ENCODE measurements at regions not wholly inside any gene's neighbourhood (a gene's known extent, or its start where the extent isn't known, plus 50 kb on each side); places are given as distances from the start of the nearest gene placed in this dataset.
"Not testable (repeated sequence)": the region's sequence is repeated elsewhere in the genome, so short reads cannot be mapped to it uniquely, and the experiment has no call there.

DNA sequence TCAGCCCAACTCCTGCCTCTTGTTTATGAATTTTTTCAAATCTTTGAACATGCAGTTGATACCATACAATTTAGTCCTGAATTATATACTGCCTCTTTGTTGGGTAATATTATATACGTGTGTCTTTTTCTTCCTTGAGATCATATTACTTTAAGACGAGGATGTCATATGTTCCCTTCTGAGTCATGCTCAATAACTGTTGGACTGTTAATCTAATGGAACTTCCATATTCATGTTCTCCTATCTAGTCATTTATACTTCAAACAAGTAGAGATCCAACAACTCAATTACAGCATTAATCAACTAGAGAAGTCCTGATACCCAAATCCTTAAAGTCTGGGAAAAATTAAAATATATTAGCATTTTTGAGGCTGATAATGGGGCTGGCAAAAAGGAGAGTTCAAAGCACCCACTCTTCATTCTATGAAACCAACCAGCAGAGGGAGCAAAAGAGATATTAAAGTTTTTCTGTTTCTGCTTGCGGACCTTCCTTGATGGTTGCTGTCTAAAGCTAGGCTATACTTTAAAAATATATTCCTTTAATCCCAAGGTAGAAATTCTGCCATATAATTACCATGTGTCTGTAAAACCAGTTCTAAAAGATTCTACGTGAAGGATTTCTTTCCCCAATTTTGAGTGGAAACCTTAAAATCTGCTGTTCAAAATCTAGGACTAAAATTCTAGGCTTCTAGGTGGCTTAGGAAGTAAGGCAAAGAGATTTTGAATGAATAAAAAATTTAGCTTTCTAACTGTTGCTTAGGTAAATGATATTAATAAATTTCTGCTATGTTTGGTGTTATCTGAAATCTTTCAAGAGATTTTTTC, 498.9 kb downstream of the BCKDHB start:
- FAIRE-seq = peak; percentile 53

GRCh38 chr6:80603679-80604078, 497.2 kb downstream of the BCKDHB start:
- FAIRE-seq = no peak

DNA sequence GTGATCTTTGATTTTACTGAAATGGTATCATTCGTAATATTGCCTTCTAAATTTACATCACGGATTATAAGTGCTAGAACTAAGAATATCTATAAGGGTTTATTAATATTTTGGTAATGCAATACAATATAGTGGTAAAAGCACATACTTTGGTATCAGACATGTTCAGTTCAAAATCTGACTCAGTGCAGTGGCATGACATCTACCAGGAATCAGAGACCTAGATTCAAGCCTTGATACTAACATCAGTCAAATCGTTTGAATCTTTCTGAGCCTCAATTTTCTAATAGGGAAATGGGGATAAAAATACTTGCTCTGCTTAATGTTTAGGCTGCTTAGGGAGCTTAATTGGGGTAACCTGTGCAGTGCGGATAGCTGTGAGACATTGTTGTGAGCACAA, 488.0 kb downstream of the BCKDHB start:
- no peak for FAIRE-seq

- no peak for FAIRE-seq
These were observed 486.0 kb downstream of the BCKDHB start for GRCh38 chr6:80592436-80592835.

DNA sequence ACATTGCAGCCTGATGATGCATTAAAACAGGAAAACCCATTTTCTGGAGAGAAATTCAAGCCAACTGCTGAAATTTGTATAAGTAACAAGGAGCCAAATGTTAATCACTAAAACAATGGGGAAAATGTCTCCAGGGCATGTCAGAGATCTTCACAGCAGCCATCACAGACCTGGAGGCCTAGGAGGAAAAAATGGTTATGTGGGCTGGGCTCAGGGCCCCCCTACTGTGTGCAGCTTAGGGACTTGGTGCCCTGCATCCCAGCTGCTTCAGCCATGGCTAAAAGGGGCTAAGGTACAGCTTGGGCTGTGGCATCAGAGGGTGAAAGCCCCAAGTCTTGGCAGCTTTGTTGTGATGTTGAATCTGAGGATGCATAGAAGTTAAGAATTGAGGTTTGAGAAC, 479.8 kb downstream of the BCKDHB start:
- FAIRE-seq = no peak

GRCh38 chr6:80579391-80580023, 473.0 kb downstream of the BCKDHB start:
- no peak for FAIRE-seq

- FAIRE-seq = not testable (repeated sequence)
These were observed 466.8 kb downstream of the BCKDHB start for GRCh38 chr6:80573320-80573719.

GRCh38 chr6:80566361-80566760, 459.9 kb downstream of the BCKDHB start:
- FAIRE-seq = no peak

DNA sequence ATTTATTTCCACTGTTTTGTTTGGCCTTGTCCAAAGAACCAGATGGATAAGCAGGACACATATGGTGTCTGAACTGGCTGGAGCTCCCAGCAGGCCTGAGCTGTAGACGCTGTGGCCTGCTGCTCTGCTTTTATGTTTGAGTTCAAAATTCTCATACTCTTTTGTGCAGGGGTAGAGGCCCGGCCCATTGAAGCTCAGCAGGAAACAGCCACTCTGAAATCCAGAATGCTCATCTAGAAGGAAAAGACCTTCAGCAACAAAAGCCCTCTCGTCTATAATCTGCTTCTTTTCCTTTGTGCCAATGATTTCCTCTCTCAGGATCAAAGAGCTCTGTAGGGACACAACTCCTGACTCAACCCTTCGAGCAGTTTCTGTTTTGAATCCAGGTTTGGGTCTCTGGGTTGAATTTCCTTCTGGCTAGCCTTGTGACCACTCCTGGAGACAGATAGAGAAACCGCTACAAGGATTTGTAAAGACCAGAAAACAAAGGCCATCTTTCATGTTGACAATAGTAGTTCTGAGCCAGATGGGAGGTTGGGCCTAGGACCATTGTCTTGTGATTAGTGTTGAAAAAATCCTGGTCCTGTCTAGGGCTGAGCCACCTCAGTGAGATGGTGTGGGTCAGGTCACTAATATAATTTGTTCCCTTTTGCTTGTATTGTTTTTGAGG, 446.7 kb downstream of the BCKDHB start:
- FAIRE-seq = no peak

DNA sequence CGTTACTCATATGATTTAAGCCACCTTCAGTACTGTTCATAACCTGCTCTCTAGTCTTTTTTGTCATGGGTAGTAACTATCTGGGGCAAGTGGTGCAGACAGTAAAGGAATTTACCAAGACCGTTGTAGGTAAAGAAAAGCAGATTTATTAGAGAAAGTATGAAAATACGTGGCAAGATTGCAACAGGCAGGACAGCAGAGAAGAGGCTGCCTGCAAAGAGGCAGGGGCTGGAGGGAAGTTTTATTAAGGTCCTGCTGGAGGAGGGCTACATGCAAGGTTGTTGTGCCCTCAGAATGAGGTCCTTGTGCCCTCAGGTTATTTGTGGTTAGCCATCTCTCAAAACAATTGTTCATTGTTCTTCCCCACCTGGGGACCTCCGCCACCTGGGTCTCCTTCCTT, 444.3 kb downstream of the BCKDHB start:
- no peak for FAIRE-seq

DNA sequence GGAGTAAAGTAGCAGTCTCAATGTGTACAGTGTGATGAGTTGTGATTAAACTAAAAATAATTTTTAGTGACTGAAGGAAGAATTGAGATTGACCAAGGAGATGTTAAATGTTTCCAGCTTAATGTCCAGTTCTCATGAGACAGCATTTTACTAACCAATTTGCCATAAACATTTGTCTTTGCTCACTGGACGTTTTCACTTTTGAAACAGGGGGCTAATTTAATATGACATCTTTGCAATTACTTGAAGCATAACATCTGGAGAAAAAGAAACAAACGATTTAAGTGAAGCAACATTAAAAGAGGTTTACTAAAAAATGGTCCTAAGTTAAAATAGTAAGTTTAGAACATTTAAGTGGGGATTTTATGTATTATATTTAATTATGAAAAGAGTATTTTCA, 443.8 kb downstream of the BCKDHB start:
- FAIRE-seq = no peak

- no peak for FAIRE-seq
These were observed 442.1 kb downstream of the BCKDHB start for GRCh38 chr6:80548532-80548931.

DNA sequence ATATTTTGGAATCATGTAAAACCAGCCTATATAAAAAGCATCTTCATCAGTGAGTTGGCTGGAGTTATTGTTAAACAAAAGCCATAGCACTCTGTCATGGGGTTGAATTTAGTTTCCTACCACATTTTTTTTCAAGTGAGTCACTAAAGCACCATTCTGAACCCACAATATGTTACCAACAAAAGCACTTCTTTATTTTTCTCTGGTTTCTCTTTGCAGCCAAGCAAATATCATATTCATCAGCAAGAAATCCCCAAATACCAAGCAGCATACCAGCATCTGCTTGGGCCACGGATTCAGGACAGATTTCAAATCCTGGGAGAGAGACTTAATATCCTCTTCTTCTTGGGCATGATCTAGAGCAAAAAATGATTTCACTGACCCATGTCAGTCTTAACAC, 441.4 kb downstream of the BCKDHB start:
- FAIRE-seq = no peak

DNA sequence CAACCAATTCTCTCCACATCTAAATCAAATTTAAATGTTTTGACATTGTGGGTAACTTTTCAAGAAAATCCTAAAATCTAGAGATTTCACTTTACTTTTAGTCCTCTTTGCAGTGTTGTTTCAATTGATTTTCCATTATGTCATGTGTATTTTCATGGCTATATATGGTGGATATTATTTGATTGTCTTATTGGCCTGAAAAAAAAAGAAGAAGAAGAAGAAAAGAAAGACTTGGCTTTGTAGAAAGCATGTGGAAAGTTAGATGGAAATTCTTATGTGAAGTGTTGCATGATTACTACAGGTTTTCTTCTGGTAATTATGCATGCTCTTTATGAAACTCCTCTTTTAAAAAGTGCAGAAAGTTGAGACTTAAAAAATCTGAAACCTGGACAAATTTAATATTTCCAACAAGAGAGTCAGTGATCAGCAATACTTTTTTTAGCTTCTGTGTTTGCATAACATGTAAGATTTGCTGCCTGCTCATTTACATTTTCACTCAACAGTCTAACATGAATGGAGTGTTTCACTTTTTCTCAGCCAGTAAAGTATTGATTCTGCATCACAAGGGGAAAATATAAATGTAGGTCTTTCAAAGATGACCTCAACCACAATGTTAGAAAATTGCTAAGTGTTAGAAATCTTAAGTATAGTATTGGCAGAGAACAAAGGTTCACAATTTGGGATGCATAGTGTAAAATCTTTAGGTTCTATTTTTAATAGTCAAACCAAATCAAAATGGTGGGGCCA, 438.7 kb downstream of the BCKDHB start:
- no peak for FAIRE-seq

DNA sequence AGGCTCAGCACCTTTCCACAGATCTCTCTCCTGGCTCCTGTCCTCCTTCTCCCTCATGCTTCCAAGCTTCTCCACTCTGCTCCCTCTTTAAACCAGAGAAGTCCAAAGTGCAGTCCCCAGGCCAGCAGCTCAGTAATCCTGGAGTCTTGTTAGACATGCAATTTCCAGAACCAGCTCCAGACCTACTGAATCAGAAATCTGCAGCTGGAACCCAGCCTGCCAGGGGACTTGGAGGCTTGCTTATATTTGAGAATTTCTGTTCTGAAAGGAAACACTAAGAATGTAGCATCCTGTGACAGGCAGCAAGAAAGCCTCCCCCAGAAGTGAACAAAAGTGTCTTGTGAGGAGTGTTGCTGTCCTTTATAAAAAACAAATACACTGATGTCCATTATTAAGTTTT, 438.1 kb downstream of the BCKDHB start:
- FAIRE-seq = no peak

- FAIRE-seq = no peak
These were observed 437.2 kb downstream of the BCKDHB start for GRCh38 chr6:80543598-80544222.

DNA sequence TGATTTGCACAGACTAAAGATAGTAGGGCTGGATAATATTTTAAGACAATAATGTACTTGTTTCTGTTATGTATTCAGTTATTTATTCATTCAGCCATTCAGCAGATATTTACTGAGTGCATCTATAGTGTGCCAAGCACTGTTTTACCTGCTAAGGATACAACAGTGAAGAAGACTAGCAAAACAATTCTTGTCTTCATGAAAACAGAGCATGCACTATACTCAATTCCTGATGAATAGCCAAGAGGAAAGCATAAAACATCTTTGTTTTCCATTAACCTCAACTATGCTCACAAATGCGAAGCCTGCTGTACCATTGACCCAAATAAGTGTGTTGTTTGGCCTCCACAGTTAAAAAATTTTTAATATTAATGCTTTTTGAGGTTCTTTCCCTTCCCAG, 436.7 kb downstream of the BCKDHB start:
- no peak for FAIRE-seq

DNA sequence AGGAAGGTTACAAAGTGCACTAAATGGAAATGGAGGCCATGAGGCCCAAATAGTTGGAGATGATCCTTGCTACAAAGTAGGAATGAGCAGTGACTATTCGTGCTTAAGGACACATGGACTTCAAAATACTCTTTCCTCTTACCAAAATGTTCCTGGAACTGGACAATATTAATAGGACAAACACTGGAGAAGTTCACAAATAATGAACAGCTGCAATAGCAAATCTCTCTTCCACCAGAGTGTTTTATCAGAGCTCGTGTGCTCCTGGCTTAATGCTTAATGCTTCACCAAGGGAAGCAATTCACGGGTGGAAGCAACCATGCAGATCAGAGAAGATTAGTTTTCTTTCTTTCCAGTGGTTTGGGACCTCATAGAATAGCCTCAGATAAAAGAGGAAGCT, 435.4 kb downstream of the BCKDHB start:
- FAIRE-seq = no peak

DNA sequence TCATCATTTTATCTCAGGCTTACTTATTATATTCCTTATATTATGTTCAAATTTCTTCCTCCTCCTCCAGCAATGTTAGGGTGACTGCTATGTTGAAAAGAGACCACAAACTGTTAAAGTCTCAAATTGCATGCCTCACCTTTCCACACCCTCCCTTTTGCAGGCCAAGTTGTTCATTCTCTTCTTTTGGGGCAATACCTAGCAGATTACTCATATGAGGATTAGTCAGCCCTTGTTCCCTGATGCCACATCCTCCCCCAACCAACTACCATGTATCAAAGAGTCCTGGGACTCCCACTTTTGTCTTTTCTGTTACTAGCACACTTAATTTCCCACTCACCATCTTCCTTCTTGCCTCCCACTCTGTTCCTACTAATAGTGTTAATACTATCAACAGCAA, 434.7 kb downstream of the BCKDHB start:
- no peak for FAIRE-seq

GRCh38 chr6:80540700-80541099, 434.2 kb downstream of the BCKDHB start:
- FAIRE-seq = no peak

- no peak for FAIRE-seq
These were observed 430.9 kb downstream of the BCKDHB start for GRCh38 chr6:80537118-80537972.
